Lung microvascular endothelial cell (primary cell): ENCODE measurements at regions not wholly inside any gene's neighbourhood (a gene's known extent, or its start where the extent isn't known, plus 50 kb on each side); places are given as distances from the start of the nearest gene placed in this dataset.
"Not testable (repeated sequence)": the region's sequence is repeated elsewhere in the genome, so short reads cannot be mapped to it uniquely, and the experiment has no call there.

ENCODE experiments used
- DNase-seq, 2 donors: peaks; one replicate each; pipeline versions ENCODE4 v3.0.0 to v3.0.0-alpha.2; 2010; ENCODE audit warnings: low read depth in 2 of 2

- no peak for DNase-seq
Measured at GRCh38 chr15:92705764-92706163, 50.2 kb upstream of the FAM174B start.

- DNase-seq: no peak
Measured at GRCh38 chr15:92706201-92706600, 50.6 kb upstream of the FAM174B start.

- peak in 1 of 2 donors; percentile 38 for DNase-seq
Measured at GRCh38 chr15:92707880-92708551, 52.4 kb upstream of the FAM174B start.

GRCh38 chr15:92708635-92709034, 53.1 kb upstream of the FAM174B start:
- no peak for DNase-seq

GRCh38 chr15:92709110-92709790, 53.7 kb upstream of the FAM174B start:
- DNase-seq: peak in 1 of 2 donors; percentile 40

GRCh38 chr15:92711457-92711831, 55.9 kb upstream of the FAM174B start:
- DNase-seq: no peak

GRCh38 chr15:92714077-92714476, 58.5 kb upstream of the FAM174B start:
- peak; percentile 17 to 25 for DNase-seq

GRCh38 chr15:92714477-92715401, 59.2 kb upstream of the FAM174B start:
- peak; percentile 70 to 72 for DNase-seq

- no peak for DNase-seq
Measured at GRCh38 chr15:92715758-92716157, 60.2 kb upstream of the FAM174B start.

- no peak for DNase-seq
Measured at GRCh38 chr15:92719021-92719420, 63.4 kb upstream of the FAM174B start.

GRCh38 chr15:92724144-92724543, 68.6 kb upstream of the FAM174B start:
- no peak for DNase-seq

- DNase-seq: no peak
Measured at GRCh38 chr15:92725171-92725570, 69.6 kb upstream of the FAM174B start.

GRCh38 chr15:92728266-92728665, 72.7 kb upstream of the FAM174B start:
- DNase-seq: no peak

GRCh38 chr15:92733090-92733933, 77.7 kb upstream of the FAM174B start:
- no peak for DNase-seq

- DNase-seq: no peak
Measured at GRCh38 chr15:92733934-92734521, 78.5 kb upstream of the FAM174B start.

- not testable (repeated sequence) for DNase-seq
Measured at GRCh38 chr15:92739246-92739645, 83.7 kb upstream of the FAM174B start.

- DNase-seq: no peak
Measured at GRCh38 chr15:92745845-92746271, 90.3 kb upstream of the FAM174B start.

- no peak for DNase-seq
Measured at GRCh38 chr15:92747047-92747446, 91.5 kb upstream of the FAM174B start.

GRCh38 chr15:92749216-92749615, 93.6 kb upstream of the FAM174B start:
- no peak for DNase-seq

GRCh38 chr15:92749946-92750345, 94.4 kb upstream of the FAM174B start:
- no peak for DNase-seq

GRCh38 chr15:92751528-92751927, 96.0 kb upstream of the FAM174B start:
- no peak for DNase-seq
